Kidney (tissue), 13 donors: ENCODE measurements at regions not wholly inside any gene's neighbourhood (a gene's known extent, or its start where the extent isn't known, plus 50 kb on each side); places are given as distances from the start of the nearest gene placed in this dataset.
A peak's percentile ranks its signal among the peaks of the same experiment; 100 is the strongest.

Experiments
- DNase-seq, 5 donors: peaks; one replicate each; pipeline ENCODE4 v3.0.0-alpha.2; 2013 to 2020
- FAIRE-seq: peaks from 2 replicates; lab custom pipeline; 2012; peaks lifted over from hg19 to GRCh38; lab: Jason Lieb, UNC
- H3K27ac ChIP-seq, 2 donors: one replicate each; pipeline ENCODE4 v1.7.0; 2013; ENCODE audit warnings: low read depth in 2 of 2, low read length in 2 of 2, inconsistent platforms in 1 of 2
- H3K27me3 ChIP-seq: one replicate; pipeline ENCODE4 v1.7.1; 2013; ENCODE audit warnings: low read length, inconsistent platforms; ENCODE audit not compliant: control insufficient read depth, insufficient read depth
- H3K36me3 ChIP-seq, 3 donors: one replicate each; pipeline versions ENCODE4 v1.7.0 to v1.7.1; 2013; ENCODE audit warnings: low read length in 3 of 3, control low read depth in 1 of 3, inconsistent platforms in 1 of 3; ENCODE audit not compliant: insufficient read depth in 3 of 3, control insufficient read depth in 2 of 3
- H3K4me1 ChIP-seq, 3 donors: one replicate each; pipeline versions ENCODE4 v1.7.0 to v1.7.1; 2013; ENCODE audit warnings: low read length in 3 of 3, inconsistent platforms in 1 of 3, low read depth in 1 of 3; ENCODE audit not compliant: control insufficient read depth in 2 of 3, insufficient read depth in 2 of 3
- H3K4me3 ChIP-seq, 3 donors: one replicate each; pipeline versions ENCODE4 v1.7.0 to v1.8.1; 2013; ENCODE audit warnings: low read length in 3 of 3, control low read depth in 1 of 3, inconsistent platforms in 1 of 3
- H3K9ac ChIP-seq, 3 donors: one replicate each; pipeline versions ENCODE4 v1.7.0 to v1.7.1; 2013; ENCODE audit warnings: low read length in 3 of 3, control low read depth in 1 of 3, inconsistent platforms in 1 of 3
- H3K9me3 ChIP-seq, 3 donors: one replicate each; pipeline versions ENCODE4 v1.7.0 to v1.7.1; 2013; ENCODE audit warnings: low read length in 3 of 3, control low read depth in 1 of 3, inconsistent platforms in 1 of 3; ENCODE audit not compliant: control insufficient read depth in 2 of 3, insufficient read depth in 1 of 3
- CTCF ChIP-seq: IDR thresholded peaks from 3 replicates; pipeline ENCODE4 v1.5.1; 2012; ENCODE audit warnings: mild to moderate bottlenecking, moderate library complexity, borderline replicate concordance; ENCODE audit not compliant: insufficient read depth; ENCODE audit errors: extremely low read depth
- intact Hi-C: fragments of 100-400 bp; cut with DNase I; formaldehyde crosslinking; loops from one replicate; pipeline ENCODE4 v1.11.1; 2022
- donor health status: control.
- donor health status: control.
- donor health status: control.
- donor health status: control.
- donor health status: control.
- donor health status: DM: yes; HTN: yes; CAD: no.
- donor health status: Normal renal cell carcinoma (clear cell type).

DNA sequence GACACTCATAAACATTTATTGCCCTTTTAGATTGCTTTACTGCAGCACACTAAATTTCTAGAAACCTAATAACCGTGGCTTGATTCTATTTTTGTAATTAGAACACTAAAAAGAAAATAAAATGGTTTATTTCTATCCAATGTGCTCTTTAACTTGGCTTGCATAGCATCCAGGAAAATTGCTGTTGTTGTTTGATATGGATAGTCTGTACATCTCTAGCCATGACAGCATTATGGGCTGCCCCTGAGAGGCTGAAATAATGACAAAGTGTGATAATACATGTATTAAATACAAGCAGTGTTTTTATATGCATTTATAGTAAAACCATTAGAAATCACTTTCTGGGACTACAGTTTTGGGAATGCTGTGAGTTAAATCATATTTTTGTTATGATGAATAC, 472.5 kb downstream of the EPM2A start:
- Histone ChIP-seq H3K9me3 (no peaks in the 10 kb centered on the region), H3K27ac (no peak overlapping the region), H3K9ac (no peak overlapping the region), H3K36me3 (no peaks in the 10 kb centered on the region), H3K27me3 (no peaks in the 10 kb centered on the region), H3K4me3 (no peak overlapping the region), H3K4me1 (no peaks in the 10 kb centered on the region)
- intact Hi-C loops: no loop called here
- DNase-seq: peak in 1 of 5 donors; percentile 37
- FAIRE-seq: no peak
- no peak for TF ChIP-seq CTCF

GRCh38 chr6:145263778-145264211, 471.5 kb downstream of the EPM2A start:
- Histone ChIP-seq H3K4me1 (no peaks in the 10 kb centered on the region), H3K9ac (no peak overlapping the region), H3K9me3 (no peaks in the 10 kb centered on the region), H3K27ac (no peak overlapping the region), H3K4me3 (no peak overlapping the region), H3K27me3 (no peaks in the 10 kb centered on the region), H3K36me3 (no peaks in the 10 kb centered on the region)
- TF ChIP-seq CTCF: no peak
- intact Hi-C loops: no loop called here
- FAIRE-seq: no peak
- peak in 1 of 5 donors; percentile 9 for DNase-seq

DNA sequence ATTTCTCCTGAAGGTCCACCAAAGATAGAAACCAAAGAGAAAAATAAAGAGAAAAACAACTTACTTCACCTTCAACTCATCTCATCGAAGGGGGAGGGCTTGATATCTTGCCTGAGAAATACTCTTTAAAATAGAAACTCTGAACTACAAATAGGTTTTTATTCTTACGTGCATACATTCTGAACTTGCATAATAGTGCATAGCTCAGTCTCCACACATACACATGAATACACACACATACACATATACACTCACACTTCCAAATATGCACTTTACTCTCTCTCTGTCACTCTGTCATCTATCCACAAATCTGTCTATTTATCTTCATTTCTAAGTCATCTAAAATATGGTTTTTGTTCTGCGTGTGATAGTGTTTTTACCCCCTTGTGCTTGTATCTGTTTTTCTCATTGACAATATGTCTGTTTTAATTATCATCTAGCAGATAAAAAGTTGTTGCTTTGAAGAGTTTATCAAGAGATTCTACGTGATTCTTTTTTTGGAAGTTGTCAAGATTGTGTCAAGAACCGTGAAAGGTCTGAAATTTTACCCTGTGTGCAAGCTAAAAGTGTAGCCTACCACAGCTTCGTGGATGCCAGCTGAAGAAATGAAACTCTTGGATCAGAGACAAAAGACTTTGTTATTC, 468.8 kb downstream of the EPM2A start:
- Histone ChIP-seq H3K4me3 (no peak overlapping the region), H3K9me3 (no peaks in the 10 kb centered on the region), H3K4me1 (peaks cover 0 to 3% (median 0%) of the 10 kb centered on the region in 3 donors), H3K36me3 (no peaks in the 10 kb centered on the region), H3K9ac (no peak overlapping the region), H3K27me3 (no peaks in the 10 kb centered on the region), H3K27ac (no peak overlapping the region)
- DNase-seq: no peak
- FAIRE-seq: no peak
- no peak for TF ChIP-seq CTCF
- intact Hi-C loops: no loop called here
